ENCODE measurements at regions not wholly inside any gene's neighbourhood (a gene's known extent, or its start where the extent isn't known, plus 50 kb on each side); places are given as distances from the start of the nearest gene placed in this dataset.

DNA sequence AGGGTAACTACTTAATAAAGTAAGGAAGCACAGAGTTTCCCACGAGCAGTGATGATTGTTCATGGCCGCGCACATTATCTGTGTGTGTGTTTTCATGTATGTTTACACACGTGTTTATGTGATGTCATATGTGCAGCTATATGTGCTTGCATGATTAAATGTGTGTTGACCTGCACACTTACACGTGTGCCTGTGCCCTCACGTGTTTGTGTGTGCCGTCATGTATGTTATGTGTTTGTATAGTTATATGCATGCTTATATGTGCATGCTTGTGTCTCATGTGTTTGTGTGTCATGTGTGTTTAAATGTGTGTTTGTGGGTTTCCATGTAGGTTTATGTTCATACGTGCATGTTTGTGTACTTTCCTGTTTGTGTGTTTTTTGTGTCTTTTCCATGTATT lies 782.3 kb downstream of the GALR1 start:
- TF ChIP-seq, protein P1, sequence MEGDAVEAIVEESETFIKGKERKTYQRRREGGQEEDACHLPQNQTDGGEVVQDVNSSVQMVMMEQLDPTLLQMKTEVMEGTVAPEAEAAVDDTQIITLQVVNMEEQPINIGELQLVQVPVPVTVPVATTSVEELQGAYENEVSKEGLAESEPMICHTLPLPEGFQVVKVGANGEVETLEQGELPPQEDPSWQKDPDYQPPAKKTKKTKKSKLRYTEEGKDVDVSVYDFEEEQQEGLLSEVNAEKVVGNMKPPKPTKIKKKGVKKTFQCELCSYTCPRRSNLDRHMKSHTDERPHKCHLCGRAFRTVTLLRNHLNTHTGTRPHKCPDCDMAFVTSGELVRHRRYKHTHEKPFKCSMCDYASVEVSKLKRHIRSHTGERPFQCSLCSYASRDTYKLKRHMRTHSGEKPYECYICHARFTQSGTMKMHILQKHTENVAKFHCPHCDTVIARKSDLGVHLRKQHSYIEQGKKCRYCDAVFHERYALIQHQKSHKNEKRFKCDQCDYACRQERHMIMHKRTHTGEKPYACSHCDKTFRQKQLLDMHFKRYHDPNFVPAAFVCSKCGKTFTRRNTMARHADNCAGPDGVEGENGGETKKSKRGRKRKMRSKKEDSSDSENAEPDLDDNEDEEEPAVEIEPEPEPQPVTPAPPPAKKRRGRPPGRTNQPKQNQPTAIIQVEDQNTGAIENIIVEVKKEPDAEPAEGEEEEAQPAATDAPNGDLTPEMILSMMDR (IDR thresholded peaks at IDR 0.05) = no peak
- no peak for TF ChIP-seq POLR2A (IDR thresholded peaks at IDR 0.05)

Measured in sigmoid colon (tissue), 3 donors.